NCI-H774 (cell line): ENCODE measurements at regions not wholly inside any gene's neighbourhood (a gene's known extent, or its start where the extent isn't known, plus 50 kb on each side); places are given as distances from the start of the nearest gene placed in this dataset.
"Not testable (repeated sequence)": the region's sequence is repeated elsewhere in the genome, so short reads cannot be mapped to it uniquely, and the experiment has no call there.

ENCODE experiments used
- DNase-seq: peaks from one replicate; lab custom pipeline; 2025; lab: John Stamatoyannopoulos, UW

- DNase-seq: no peak
These were observed 1328.6 kb downstream of the UQCRFS1 start for GRCh38 chr19:27884376-27884775.

- no peak for DNase-seq
These were observed 1331.7 kb downstream of the UQCRFS1 start for GRCh38 chr19:27881213-27881612.

GRCh38 chr19:27876976-27877512 is 1335.9 kb downstream of the UQCRFS1 start:
- DNase-seq: no peak

- DNase-seq: no peak
These were observed 1336.5 kb downstream of the UQCRFS1 start for GRCh38 chr19:27876489-27876888.

- DNase-seq: no peak
These were observed 1340.6 kb downstream of the UQCRFS1 start for GRCh38 chr19:27872370-27872769.

- DNase-seq: no peak
These were observed 1342.7 kb downstream of the UQCRFS1 start for GRCh38 chr19:27870293-27870692.

- no peak for DNase-seq
These were observed 1344.9 kb downstream of the UQCRFS1 start for GRCh38 chr19:27868007-27868406.

GRCh38 chr19:27865927-27866777 is 1346.8 kb downstream of the UQCRFS1 start:
- DNase-seq: no peak

- no peak for DNase-seq
These were observed 1351.5 kb downstream of the UQCRFS1 start for GRCh38 chr19:27861411-27861975.

- DNase-seq: no peak
These were observed 1352.5 kb downstream of the UQCRFS1 start for GRCh38 chr19:27860309-27860934.

GRCh38 chr19:27859689-27860088 is 1353.3 kb downstream of the UQCRFS1 start:
- no peak for DNase-seq

- no peak for DNase-seq
These were observed 1353.9 kb downstream of the UQCRFS1 start for GRCh38 chr19:27858981-27859581.

- not testable (repeated sequence) for DNase-seq
These were observed 1360.0 kb downstream of the UQCRFS1 start for GRCh38 chr19:27852931-27853330.

- no peak for DNase-seq
These were observed 1361.3 kb downstream of the UQCRFS1 start for GRCh38 chr19:27851543-27852060.

GRCh38 chr19:27851002-27851481 is 1361.9 kb downstream of the UQCRFS1 start:
- DNase-seq: no peak

- no peak for DNase-seq
These were observed 1366.0 kb downstream of the UQCRFS1 start for GRCh38 chr19:27846944-27847343.

GRCh38 chr19:27844261-27844660 is 1368.7 kb downstream of the UQCRFS1 start:
- no peak for DNase-seq

- DNase-seq: no peak
These were observed 1369.1 kb downstream of the UQCRFS1 start for GRCh38 chr19:27843861-27844260.

- no peak for DNase-seq
These were observed 1379.9 kb downstream of the UQCRFS1 start for GRCh38 chr19:27833031-27833430.

GRCh38 chr19:27828829-27829228 is 1384.1 kb downstream of the UQCRFS1 start:
- no peak for DNase-seq

GRCh38 chr19:27824108-27824507 is 1388.8 kb downstream of the UQCRFS1 start:
- DNase-seq: no peak

GRCh38 chr19:27822336-27822735 is 1390.6 kb downstream of the UQCRFS1 start:
- DNase-seq: no peak
